GM19372 (cell line): ENCODE measurements at regions not wholly inside any gene's neighbourhood (a gene's known extent, or its start where the extent isn't known, plus 50 kb on each side); places are given as distances from the start of the nearest gene placed in this dataset.

Source experiments
- ATAC-seq: cut with Tn5 transposase; IDR thresholded peaks from one replicate; pipeline ENCODE4 v1.9.1; 2021; ENCODE audit warnings: mild to moderate bottlenecking, low read depth, moderate library complexity; ENCODE audit not compliant: unreplicated experiment

DNA sequence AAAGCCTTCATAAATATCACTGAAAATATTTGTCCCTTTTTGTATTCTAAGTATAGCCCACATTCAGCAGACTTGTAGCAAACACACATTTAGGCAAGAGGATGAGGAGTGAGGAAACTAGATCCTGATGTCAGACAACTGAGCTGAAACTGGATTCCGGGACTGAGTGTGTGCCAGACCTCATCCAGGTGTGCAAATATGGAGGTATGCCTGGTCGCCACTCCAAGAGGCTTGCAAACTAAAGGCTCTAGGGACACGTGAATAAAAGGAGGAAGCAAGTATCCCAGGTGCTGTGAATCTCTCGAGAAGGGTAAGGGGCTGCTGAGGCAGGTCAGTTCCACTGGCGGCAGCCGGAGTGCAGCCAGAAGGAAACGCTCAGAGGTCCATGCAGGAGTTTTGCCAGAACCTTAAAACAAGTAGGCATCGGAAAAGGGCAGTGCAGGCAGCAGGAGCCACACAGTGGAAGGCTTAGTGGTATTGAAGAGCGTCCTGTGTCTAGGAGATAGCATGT lies 77.4 kb upstream of the ALDH1B1 start:
- no peak for ATAC-seq

DNA sequence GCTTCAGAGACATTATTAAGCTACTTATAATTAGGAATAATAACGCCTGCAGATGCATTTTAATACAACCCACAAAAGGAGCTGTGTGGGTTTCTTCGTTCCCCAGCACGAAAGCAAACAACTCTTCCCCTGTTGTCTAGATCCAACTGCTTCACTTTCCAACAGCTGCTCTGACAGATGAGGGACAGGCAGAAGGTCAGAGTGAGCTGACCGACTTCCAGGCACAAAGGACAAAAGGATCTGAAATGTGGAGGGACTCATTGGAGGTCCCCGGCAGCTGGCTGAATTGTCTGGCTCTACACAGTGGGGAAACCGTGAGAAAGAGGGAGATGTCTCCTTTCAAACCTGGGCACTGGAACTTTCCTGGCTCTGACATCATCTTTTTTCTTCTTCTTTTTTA lies 79.1 kb upstream of the ALDH1B1 start:
- ATAC-seq = no peak

DNA sequence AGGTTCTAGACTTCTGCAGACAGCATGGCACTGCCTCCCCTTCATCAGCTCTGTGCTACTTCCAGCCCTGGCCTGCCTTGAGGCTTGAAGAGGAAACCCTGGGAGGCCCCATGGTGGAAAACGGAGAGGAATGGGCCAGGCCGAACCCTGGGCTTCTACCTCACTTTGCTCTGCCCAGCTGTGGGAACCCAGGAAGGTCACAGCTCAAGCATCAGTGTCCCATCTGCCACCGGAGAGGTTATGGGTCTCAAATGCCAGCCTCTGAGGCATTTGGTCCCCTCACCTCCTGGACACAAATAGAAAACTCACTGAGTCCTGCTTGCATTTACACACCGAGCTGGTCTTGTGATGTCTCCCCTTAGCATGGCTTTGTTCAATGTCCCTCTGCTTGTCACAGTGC lies 80.1 kb upstream of the ALDH1B1 start:
- no peak for ATAC-seq

GRCh38 chr9:38311382-38312270 lies 80.9 kb upstream of the ALDH1B1 start:
- no peak for ATAC-seq

DNA sequence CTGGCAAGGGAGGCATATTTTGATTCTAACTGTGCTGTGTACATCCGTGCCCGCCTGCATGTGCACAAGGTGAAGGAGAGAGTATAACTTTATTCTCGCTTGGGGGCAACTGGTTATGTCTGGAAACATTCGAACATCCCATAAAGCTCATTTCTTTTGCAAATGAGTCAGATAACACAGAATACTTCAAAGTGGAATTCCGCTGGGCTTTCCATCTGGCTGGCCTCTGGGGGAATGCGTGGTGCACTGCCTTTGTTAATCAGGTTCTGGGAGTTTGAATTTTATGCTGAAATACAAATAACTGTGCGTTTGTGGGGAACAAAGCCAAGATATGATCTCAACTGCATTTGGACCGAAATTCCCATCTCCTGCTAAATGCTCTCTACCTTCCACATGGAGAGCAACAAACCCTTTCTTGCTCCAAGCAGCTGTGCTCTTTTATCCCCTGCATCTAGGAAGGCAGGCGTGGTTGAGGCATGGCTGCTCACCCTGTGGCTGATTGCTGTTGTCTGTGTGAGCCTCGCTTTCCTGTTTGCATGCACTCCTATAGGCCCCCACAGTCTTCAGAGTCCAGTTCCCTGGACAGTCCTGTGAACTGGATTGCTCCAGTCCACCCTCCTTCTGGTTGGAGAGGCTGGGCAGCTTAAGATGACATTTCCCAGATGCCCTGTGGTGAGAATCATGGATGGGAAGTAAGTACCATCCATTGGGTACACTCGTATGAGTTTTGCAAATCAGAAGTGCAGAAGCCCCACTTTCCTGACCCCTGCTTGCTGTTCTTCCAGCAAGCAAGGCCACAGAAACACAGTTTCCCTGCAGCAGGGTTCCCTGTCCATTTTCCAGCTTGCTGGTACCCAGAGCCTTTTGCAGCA lies 82.9 kb upstream of the ALDH1B1 start:
- ATAC-seq = no peak

DNA sequence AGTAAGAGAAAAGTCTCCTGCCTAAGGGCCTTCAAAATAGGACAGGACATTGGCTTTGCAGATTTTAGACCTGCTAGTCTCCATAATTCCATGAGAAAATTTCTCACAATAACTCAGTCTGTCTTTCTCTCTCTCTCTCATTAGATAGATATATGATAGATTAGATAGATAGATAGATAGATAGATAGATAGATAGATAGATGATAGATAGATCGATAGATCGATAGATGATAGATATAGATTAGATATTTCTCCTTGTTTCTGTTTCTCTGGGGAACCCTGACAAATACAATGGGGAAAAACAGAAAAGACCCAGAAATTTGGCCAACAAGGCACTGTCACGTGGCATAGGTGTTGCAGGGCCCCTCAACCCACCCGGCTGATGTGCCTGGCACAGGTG lies 84.4 kb upstream of the ALDH1B1 start:
- no peak for ATAC-seq

DNA sequence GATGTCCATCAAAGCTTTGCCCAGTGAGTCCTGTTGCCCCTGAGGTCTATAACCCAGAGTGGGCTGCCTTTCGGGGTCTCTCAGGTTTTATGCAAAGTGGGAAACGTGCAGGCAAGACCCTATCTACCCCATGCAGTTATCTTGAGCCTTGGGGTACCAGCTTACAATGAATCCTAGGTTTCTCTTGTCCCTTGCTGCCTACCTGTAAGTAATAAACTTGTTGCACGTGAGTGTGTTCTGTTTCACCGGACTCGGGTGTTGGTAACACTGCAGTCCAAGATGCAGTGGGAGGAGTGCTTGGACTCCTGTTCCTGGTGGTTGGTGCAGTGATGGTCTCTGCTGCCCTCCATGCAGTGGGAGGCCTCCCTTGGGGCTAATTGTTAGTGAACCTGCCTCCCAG lies 85.6 kb upstream of the ALDH1B1 start:
- no peak for ATAC-seq

DNA sequence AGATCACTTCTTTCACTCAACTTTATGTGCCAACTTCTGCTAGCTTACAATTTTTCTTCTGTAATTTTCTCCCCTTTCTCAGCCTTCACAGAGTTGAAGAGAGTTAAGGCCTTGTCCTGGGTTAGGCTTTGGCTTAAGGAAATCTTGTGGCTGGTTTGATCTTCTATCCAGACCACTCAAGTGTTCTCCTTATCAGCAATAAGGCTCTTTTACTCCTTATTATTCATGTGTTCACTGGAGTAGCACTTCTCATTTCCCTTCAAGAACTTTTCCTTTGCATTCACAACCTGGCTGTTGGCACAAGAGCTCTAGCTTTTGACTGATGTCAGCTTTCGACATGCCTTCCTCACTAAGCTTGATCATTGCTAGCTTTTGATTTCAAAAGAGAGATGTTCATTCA lies 86.9 kb upstream of the ALDH1B1 start:
- no peak for ATAC-seq

GRCh38 chr9:38301376-38302106 lies 91.0 kb upstream of the ALDH1B1 start:
- ATAC-seq = no peak

DNA sequence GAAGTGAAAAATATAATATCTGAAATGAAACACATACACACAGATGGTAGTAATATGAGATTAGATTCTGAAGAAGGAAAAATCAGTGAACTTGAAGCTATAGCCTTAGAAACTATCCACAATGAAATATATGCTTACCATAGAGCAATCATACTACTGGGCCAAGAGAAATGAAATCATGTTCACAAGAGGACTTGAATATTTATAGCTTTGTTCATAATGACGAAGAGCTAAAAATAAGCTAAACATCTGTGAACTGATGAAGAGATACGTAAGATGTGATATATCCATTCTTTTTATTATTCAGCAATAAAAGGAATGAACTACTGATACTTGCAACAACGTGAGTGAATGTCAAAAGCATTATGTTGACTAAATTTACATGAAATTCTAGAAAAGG lies 92.6 kb upstream of the ALDH1B1 start:
- no peak for ATAC-seq

DNA sequence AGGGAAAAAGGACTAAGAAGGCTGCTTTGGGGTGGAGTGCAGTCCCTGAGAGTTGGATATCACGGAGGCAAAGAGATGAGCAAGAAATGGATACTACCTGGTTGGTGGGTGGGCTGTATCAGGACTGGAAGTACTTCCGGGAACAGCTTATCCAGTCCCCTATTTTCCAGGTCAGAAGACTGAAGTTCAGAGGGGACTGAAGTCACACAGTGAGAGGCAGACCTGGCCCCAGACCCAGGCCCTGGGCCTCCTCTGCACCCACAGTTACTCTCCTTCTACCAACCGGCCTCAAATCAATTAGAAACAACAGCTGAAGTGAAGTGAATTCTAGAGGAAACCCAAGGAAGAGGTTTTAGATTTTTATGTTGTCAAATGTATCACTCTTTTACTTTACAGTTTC lies 93.6 kb upstream of the ALDH1B1 start:
- ATAC-seq = no peak

DNA sequence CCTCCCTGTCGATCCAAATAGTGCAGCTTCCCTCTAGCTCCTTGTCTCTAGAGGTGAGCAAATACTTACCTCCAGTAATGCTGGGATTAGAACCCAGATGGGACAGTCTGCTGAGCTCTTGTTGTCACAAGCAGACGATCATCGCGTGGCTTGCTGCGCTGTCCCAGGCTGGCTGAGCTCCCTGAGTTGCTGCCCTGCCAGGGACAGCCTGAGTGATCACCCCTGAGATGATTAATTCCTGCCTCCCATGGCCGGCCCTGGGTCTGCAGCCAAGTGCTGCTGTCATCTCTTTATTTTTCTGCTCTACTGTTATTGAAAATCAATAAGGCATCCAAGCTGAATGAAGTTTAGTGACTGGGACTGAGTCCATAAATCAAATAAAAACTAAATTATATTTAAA lies 94.0 kb upstream of the ALDH1B1 start:
- no peak for ATAC-seq

GRCh38 chr9:38296807-38297206 lies 95.7 kb upstream of the ALDH1B1 start:
- ATAC-seq = no peak

DNA sequence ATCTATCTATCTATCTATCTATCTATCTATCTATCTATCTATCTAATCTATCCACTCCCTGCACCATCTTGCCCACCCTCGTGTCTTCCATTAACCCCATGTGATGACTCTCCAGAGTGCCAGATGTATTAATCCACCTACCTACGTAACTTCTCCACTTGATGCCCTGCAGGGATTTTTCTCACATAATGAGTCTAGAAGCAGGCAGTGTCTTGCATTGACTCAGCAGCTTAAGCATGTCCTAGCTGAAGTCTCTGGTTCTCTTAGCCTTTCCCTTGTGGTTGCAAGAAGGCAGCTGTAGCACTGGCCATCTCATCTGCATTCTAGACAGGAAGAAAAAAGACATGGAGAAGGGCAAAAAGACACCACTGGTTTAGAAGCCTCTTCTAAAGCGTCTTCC lies 96.7 kb upstream of the ALDH1B1 start:
- no peak for ATAC-seq

- no peak for ATAC-seq
Measured at GRCh38 chr9:38294220-38294960, 98.1 kb upstream of the ALDH1B1 start.

- no peak for ATAC-seq
Measured at GRCh38 chr9:38293022-38293421, 99.5 kb upstream of the ALDH1B1 start.

GRCh38 chr9:38292480-38292879 lies 100.0 kb upstream of the ALDH1B1 start:
- ATAC-seq = no peak

- no peak for ATAC-seq
Measured at GRCh38 chr9:38289866-38290245, 102.6 kb upstream of the ALDH1B1 start.

DNA sequence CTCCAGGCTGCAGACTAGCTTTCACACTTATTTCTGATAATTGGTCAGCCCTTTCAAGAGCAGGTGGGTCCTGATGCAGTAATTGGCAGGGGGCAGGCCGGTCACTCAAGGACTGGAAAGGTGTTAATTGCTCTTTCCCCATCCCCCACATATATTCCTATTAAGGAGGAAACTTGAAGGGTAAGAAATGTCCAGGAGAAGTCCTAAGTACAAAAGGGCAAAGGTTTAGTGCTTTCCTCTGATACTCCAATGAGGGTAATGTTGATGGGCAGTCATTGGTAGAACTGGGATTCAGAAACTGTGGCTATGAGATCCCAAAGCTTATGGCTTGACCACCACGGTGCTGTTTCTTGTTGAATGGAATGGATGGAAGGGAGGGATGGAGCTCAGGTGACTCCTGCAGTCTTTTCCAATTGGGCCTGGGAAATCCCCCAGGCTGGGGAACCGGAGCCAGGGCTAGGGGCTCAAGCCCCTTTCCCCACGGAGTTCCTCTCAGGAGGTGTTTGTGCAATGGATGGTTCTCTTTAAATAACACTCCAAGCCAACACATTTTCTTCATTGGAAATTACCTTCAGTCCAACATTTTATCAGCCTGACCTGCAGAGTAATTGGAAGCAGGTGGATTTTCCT lies 103.2 kb upstream of the ALDH1B1 start:
- ATAC-seq = no peak

GRCh38 chr9:38288502-38288901 lies 104.0 kb upstream of the ALDH1B1 start:
- ATAC-seq = no peak
